ENCODE measurements at regions not wholly inside any gene's neighbourhood (a gene's known extent, or its start where the extent isn't known, plus 50 kb on each side); places are given as distances from the start of the nearest gene placed in this dataset.

GRCh38 chr1:235019961-235020360, 108.7 kb downstream of the TOMM20 start:
- Mint-ChIP-seq H3K27me3 (ENCODE audit: low read depth, poor library complexity) (peaks cover 11% of the 10 kb centered on the region), H3K4me1 (peaks cover 95% of the 10 kb centered on the region), H3K4me3 (no peak overlapping the region), H3K9me3 (peaks cover 28% of the 10 kb centered on the region), H3K36me3 (ENCODE audit: low read depth) (peaks cover 19% of the 10 kb centered on the region), H3K27ac (peak overlapping the region; percentile 93)
- no peak for DNase-seq
- TF ChIP-seq CTCF (IDR thresholded peaks at IDR 0.05): no peak

GRCh38 chr1:235019471-235019870, 109.2 kb downstream of the TOMM20 start:
- TF ChIP-seq CTCF (IDR thresholded peaks at IDR 0.05): no peak
- Mint-ChIP-seq H3K27ac (peak overlapping the region; percentile 93), H3K4me1 (peaks cover 95% of the 10 kb centered on the region), H3K27me3 (ENCODE audit: low read depth, poor library complexity) (peaks cover 11% of the 10 kb centered on the region), H3K9me3 (peaks cover 28% of the 10 kb centered on the region), H3K4me3 (peak overlapping the region; percentile 59), H3K36me3 (ENCODE audit: low read depth) (peaks cover 19% of the 10 kb centered on the region)
- DNase-seq: no peak

- Mint-ChIP-seq H3K4me3 (peak overlapping the region; percentile 59), H3K9me3 (peaks cover 28% of the 10 kb centered on the region), H3K4me1 (peaks cover 95% of the 10 kb centered on the region), H3K36me3 (ENCODE audit: low read depth) (peaks cover 19% of the 10 kb centered on the region), H3K27me3 (ENCODE audit: low read depth, poor library complexity) (peaks cover 11% of the 10 kb centered on the region), H3K27ac (peak overlapping the region; percentile 93)
- no peak for TF ChIP-seq CTCF (IDR thresholded peaks at IDR 0.05)
- peak; percentile 49 for DNase-seq
These were observed 109.8 kb downstream of the TOMM20 start for GRCh38 chr1:235018720-235019444.

- DNase-seq: no peak
- no peak for TF ChIP-seq CTCF (IDR thresholded peaks at IDR 0.05)
- Mint-ChIP-seq H3K36me3 (ENCODE audit: low read depth) (peaks cover 19% of the 10 kb centered on the region), H3K27me3 (ENCODE audit: low read depth, poor library complexity) (peaks cover 11% of the 10 kb centered on the region), H3K4me3 (peak overlapping the region; percentile 23), H3K4me1 (peaks cover 91% of the 10 kb centered on the region), H3K9me3 (peaks cover 28% of the 10 kb centered on the region), H3K27ac (peak overlapping the region; percentile 85)
These were observed 110.5 kb downstream of the TOMM20 start for GRCh38 chr1:235018161-235018560.

DNA sequence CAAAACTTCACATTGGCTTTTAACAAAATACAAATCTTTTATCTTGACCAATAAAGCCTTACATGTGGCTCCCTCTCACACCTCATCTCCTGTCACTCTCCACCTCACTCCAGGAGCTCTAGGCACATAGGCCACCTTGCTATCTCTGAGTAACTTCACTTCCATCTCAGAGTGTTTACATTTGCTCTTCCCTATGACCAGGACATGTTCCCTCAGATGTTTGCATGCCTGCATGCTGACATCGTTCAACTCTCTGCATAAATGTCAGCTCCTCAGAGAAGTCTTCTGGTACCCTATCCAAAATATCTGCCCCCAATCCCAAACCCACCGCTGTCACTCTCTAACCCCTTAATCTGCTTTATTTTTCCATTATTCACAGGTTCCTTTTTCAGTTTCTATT, 110.9 kb downstream of the TOMM20 start:
- no peak for DNase-seq
- H3K36me3 Mint-ChIP-seq (ENCODE audit: low read depth): peaks cover 19% of the 10 kb centered on the region
- H3K27ac Mint-ChIP-seq: peak overlapping the region; percentile 64
- no peak overlapping the region for H3K4me3 Mint-ChIP-seq
- H3K9me3 Mint-ChIP-seq: peaks cover 28% of the 10 kb centered on the region
- H3K4me1 Mint-ChIP-seq: peaks cover 91% of the 10 kb centered on the region
- H3K27me3 Mint-ChIP-seq (ENCODE audit: low read depth, poor library complexity): peaks cover 11% of the 10 kb centered on the region
- no peak for TF ChIP-seq CTCF (IDR thresholded peaks at IDR 0.05)

DNA sequence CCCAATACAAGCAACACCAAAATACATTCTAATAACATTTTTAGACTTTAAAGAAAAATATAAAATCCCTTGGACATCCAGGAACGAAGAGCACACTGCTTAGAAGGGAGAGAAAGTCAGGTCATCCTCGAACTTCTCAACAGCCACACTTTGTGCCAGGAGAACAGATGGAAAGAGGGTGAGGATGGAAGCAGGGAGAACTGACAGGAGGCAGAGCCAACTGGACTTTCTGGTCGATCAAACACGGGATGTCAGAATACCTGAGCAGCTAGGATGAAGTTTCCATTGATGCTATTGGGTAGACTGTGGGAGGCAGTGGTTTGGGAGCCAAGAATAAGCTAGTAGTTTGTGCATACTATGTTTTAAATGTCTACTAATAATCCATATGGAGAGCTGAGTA, 111.4 kb downstream of the TOMM20 start:
- H3K9me3 Mint-ChIP-seq: peaks cover 28% of the 10 kb centered on the region
- H3K4me1 Mint-ChIP-seq: peaks cover 91% of the 10 kb centered on the region
- TF ChIP-seq CTCF (IDR thresholded peaks at IDR 0.05): no peak
- peaks cover 11% of the 10 kb centered on the region for H3K27me3 Mint-ChIP-seq (ENCODE audit: low read depth, poor library complexity)
- no peak for DNase-seq
- H3K36me3 Mint-ChIP-seq (ENCODE audit: low read depth): peaks cover 19% of the 10 kb centered on the region
- H3K27ac Mint-ChIP-seq: no peak overlapping the region
- H3K4me3 Mint-ChIP-seq: no peak overlapping the region

Data from nephron progenitor cell (in vitro differentiated cells).